GM12872 (cell line): ENCODE measurements at regions not wholly inside any gene's neighbourhood (a gene's known extent, or its start where the extent isn't known, plus 50 kb on each side); places are given as distances from the start of the nearest gene placed in this dataset.

Experiments used
- CTCF ChIP-seq: IDR thresholded peaks from 3 replicates; pipeline ENCODE4 v1.5.1; 2011; ENCODE audit warnings: low read depth, mild to moderate bottlenecking, low read length, moderate library complexity; ENCODE audit not compliant: insufficient read depth

- no peak for TF ChIP-seq CTCF
These were observed 69.4 kb upstream of the MYLIP start for GRCh38 chr6:16059496-16059895.

- TF ChIP-seq CTCF: no peak
These were observed 69.9 kb upstream of the MYLIP start for GRCh38 chr6:16058929-16059345.

GRCh38 chr6:16058201-16058928, 70.5 kb upstream of the MYLIP start:
- TF ChIP-seq CTCF: no peak

GRCh38 chr6:16057446-16057845, 71.4 kb upstream of the MYLIP start:
- no peak for TF ChIP-seq CTCF

GRCh38 chr6:16056263-16056870, 72.5 kb upstream of the MYLIP start:
- TF ChIP-seq CTCF: no peak

- TF ChIP-seq CTCF: no peak
These were observed 73.0 kb upstream of the MYLIP start for GRCh38 chr6:16055852-16056251.

GRCh38 chr6:16049168-16049567, 79.7 kb upstream of the MYLIP start:
- TF ChIP-seq CTCF: no peak
